ENCODE measurements at regions not wholly inside any gene's neighbourhood (a gene's known extent, or its start where the extent isn't known, plus 50 kb on each side); places are given as distances from the start of the nearest gene placed in this dataset.

DNA sequence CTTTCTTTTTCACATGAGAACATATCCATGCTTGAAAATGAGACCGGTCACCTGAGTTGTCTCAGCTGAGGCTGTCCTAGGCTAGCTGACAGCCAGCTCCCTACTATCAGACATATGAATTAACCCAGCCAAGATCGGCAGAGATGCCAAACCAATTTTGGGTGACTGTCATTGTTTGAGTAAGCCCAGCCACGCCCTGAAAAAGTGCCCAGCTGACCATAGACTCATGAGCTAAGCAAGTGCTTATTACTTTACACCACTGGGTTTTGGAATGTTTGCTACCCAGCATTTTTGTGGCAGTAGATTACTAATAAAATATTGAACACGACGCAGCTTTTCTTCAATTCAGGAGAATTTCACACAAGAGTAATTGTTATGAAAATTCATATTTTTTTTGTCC is 265.2 kb upstream of the LYZL1 start:
- no peaks in the 10 kb centered on the region for H3K36me3 ChIP-seq
- no peaks in the 10 kb centered on the region for H3K9me3 ChIP-seq
- H3K4me3 ChIP-seq = no peak overlapping the region
- no peak overlapping the region for H3K27ac ChIP-seq
- ATAC-seq = no peak
- DNase-seq = no peak
- no peaks in the 10 kb centered on the region for H3K4me1 ChIP-seq
- intact Hi-C loops (cut with DNase I) = no loop called here
- WGBS, 4 donors = 82 to 88% (median 84%) methylated on average over 5 of the region's 5 CpGs
- no peak for TF ChIP-seq POLR2A (IDR thresholded peaks at IDR 0.05)
- TF ChIP-seq, protein P1, sequence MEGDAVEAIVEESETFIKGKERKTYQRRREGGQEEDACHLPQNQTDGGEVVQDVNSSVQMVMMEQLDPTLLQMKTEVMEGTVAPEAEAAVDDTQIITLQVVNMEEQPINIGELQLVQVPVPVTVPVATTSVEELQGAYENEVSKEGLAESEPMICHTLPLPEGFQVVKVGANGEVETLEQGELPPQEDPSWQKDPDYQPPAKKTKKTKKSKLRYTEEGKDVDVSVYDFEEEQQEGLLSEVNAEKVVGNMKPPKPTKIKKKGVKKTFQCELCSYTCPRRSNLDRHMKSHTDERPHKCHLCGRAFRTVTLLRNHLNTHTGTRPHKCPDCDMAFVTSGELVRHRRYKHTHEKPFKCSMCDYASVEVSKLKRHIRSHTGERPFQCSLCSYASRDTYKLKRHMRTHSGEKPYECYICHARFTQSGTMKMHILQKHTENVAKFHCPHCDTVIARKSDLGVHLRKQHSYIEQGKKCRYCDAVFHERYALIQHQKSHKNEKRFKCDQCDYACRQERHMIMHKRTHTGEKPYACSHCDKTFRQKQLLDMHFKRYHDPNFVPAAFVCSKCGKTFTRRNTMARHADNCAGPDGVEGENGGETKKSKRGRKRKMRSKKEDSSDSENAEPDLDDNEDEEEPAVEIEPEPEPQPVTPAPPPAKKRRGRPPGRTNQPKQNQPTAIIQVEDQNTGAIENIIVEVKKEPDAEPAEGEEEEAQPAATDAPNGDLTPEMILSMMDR (IDR thresholded peaks at IDR 0.05) = no peak
- no peaks in the 10 kb centered on the region for H3K27me3 ChIP-seq

DNA sequence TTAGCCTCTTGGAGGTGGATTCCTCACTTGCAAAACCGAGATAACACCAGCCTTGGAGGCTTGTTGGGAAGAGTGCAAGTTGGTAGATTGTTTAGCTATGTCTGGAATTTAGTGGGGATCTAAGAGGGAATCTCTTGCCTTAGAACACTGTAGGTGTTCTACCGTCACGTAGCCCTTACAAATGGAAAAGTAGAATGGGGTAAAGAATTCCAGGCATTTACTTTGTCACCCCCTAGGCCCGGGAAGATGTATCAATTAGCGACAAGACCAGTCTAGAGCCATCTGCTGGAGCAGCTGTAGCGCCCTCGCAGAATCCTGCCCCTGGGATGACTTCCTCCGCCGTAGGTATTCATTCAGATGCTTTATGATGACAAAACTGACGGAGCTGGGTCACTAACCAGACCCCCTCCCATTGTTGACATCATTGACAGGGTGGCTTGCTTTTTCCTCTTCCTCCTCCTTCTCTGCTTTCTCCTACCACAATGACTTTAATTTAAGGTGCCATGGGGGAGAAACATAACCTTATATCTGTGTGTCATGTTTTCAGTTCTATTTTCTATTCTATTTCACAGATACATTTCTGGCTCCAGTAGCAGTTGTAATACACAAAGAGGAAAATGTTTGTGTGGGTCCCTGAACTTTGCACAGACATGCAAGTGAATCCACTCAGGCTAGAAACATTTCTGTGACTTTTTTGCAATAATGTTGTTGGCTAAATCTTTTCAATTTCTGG is 262.6 kb upstream of the LYZL1 start:
- H3K4me1 ChIP-seq = no peaks in the 10 kb centered on the region
- WGBS, 4 donors = 61 to 89% (median 86%) methylated on average over 10 of the region's 10 CpGs
- no peak overlapping the region for H3K27ac ChIP-seq
- no peaks in the 10 kb centered on the region for H3K9me3 ChIP-seq
- no peaks in the 10 kb centered on the region for H3K27me3 ChIP-seq
- intact Hi-C loops (cut with DNase I) = no loop called here
- ATAC-seq = no peak
- H3K36me3 ChIP-seq = no peaks in the 10 kb centered on the region
- TF ChIP-seq, protein P1 (IDR thresholded peaks at IDR 0.05) = no peak
- no peak for TF ChIP-seq POLR2A (IDR thresholded peaks at IDR 0.05)
- no peak for DNase-seq
- H3K4me3 ChIP-seq = no peak overlapping the region

DNA sequence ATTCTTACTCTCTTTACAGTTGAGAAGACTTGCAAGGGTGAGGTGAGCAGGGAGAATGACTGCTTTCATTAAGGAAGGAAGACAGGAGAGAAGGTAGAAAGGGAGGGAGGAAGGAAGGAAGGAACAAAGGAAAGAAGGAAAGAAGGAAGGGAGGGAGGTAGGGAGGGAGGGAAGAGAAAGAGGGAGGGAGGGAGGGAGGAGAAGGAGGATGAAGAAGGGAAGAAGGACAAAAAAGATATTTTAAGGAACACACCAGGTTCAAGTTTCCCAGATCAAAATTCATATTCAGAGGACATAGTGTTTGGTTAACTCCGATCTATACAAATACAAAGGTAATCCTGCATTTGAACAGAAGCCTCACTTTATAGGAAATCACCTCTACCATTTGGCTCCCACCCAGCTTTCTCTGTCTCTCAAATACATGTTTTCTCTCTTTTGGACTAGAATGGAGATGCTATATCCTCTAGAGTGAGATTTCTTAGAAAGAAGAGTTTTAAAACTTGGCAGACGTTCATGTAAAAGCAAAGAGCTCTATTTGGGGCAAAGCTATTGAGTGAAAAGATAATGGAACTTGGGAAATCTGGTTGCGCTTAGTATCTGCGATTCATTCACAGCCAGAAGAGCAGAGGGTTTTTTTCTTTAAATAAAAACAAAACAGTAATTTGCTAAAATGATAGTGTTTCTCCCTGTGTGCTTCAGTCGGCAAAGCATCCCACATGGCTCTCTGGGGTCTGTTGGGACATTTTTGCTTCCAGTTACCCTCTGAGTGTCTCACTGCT is 261.9 kb upstream of the LYZL1 start:
- TF ChIP-seq, protein P1 (IDR thresholded peaks at IDR 0.05) = no peak
- TF ChIP-seq POLR2A (IDR thresholded peaks at IDR 0.05) = no peak
- H3K36me3 ChIP-seq = no peaks in the 10 kb centered on the region
- H3K27ac ChIP-seq = no peak overlapping the region
- H3K27me3 ChIP-seq = no peaks in the 10 kb centered on the region
- ATAC-seq (no peak), DNase-seq (no peak)
- no peak overlapping the region for H3K4me3 ChIP-seq
- no peaks in the 10 kb centered on the region for H3K4me1 ChIP-seq
- WGBS, 4 donors = 58 to 73% (median 67%) methylated on average over 5 of the region's 5 CpGs
- intact Hi-C loops (cut with DNase I) = no loop called here
- H3K9me3 ChIP-seq = no peaks in the 10 kb centered on the region

DNA sequence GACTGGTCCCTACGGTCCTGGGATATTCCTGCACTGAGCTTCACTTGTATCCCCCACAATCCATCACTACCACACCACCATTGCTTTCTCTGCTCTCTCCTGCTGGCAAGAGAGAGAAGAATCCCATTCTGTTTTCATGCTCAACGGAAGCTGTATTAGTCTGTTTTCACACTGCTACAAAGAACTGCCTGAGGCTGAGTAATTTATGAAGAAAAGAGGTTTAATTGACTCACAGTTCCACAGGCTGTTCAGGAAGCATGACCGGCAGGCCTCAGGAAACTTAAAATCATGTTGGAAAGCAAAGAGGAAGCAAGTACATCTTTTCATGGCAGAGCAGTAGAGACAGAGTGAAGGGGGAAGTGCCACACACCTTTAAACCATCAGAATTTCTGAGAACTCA is 260.4 kb upstream of the LYZL1 start:
- Histone ChIP-seq H3K27ac (no peak overlapping the region), H3K36me3 (no peaks in the 10 kb centered on the region), H3K4me3 (no peak overlapping the region), H3K4me1 (no peaks in the 10 kb centered on the region), H3K27me3 (peaks cover 0 to 4% (median 0%) of the 10 kb centered on the region in 9 donors), H3K9me3 (no peaks in the 10 kb centered on the region)
- DNase-seq = no peak
- WGBS, 4 donors = 66 to 71% (median 69%) methylated on average over 3 of the region's 3 CpGs
- intact Hi-C loops (cut with DNase I) = no loop called here
- ATAC-seq = no peak
- TF ChIP-seq, protein P1 (IDR thresholded peaks at IDR 0.05) = no peak
- no peak for TF ChIP-seq POLR2A (IDR thresholded peaks at IDR 0.05)

Data from heart left ventricle (tissue), 16 donors.